ENCODE measurements at regions not wholly inside any gene's neighbourhood (a gene's known extent, or its start where the extent isn't known, plus 50 kb on each side); places are given as distances from the start of the nearest gene placed in this dataset.

GRCh38 chr5:143581649-143582048, 178.2 kb upstream of the NR3C1 start:
- WGBS, 2 experiments (ENCODE audit: extremely low coverage in 1 of 2, insufficient coverage in 1 of 2, insufficient read length in 1 of 2, insufficient replicate concordance in 2 of 2, low coverage in 1 of 2, low lambda C conversion rate in 2 of 2, missing lambda C conversion rate in 1 of 2): 100% methylated on average over 2 of the region's 2 CpGs; no CpG with 5 or more reads in 1 of the 2 experiments
- Histone ChIP-seq H2BK12ac (ENCODE audit: low read depth, low read length) (no peak overlapping the region), H3K14ac (ENCODE audit: insufficient read length) (no peak overlapping the region), H3K79me1 (ENCODE audit: low read depth, low read length) (no peaks in the 10 kb centered on the region), H2AK5ac (ENCODE audit: low read depth, low read length) (no peak overlapping the region), H3K23ac (ENCODE audit: insufficient read length) (no peak overlapping the region), H3K9ac (replicated peaks in 1 of 4; ENCODE audit: extremely low read depth in 1 of 4, low read depth in 3 of 4, low read length in 3 of 4) (no peak overlapping the region), H3K27ac (ENCODE audit: low read depth, low read length) (no peak overlapping the region), H3K18ac (ENCODE audit: extremely low read depth, low read length) (no peak overlapping the region), H3K4me3 (ENCODE audit: extremely low read depth in 1 of 4, insufficient read depth in 2 of 4, low read depth in 3 of 4, low read length in 4 of 4) (no peak overlapping the region), H3K56ac (replicated peaks; ENCODE audit: insufficient read length, low read depth, low read length) (no peak overlapping the region), H4K91ac (replicated peaks; ENCODE audit: insufficient read length, low read length) (no peak overlapping the region), H3K4me2 (ENCODE audit: insufficient read depth in 1 of 2, low read depth in 2 of 2, low read length in 2 of 2) (no peak overlapping the region), H3K9me3 (ENCODE audit: insufficient read depth in 2 of 2, low read depth in 1 of 2, low read length in 1 of 2) (no peaks in the 10 kb centered on the region), H3K4ac (replicated peaks; ENCODE audit: insufficient read length, low read depth, low read length) (no peak overlapping the region), H4K20me1 (replicated peaks in 1 of 2; ENCODE audit: control insufficient read depth in 1 of 2, insufficient read depth in 2 of 2, low read length in 2 of 2) (no peaks in the 10 kb centered on the region), H3K79me2 (ENCODE audit: control insufficient read depth in 1 of 2, insufficient read depth in 2 of 2, low read length in 2 of 2) (no peaks in the 10 kb centered on the region), H2BK20ac (ENCODE audit: low read length) (no peak overlapping the region), H2BK5ac (ENCODE audit: low read depth, low read length) (no peak overlapping the region), H4K5ac (ENCODE audit: insufficient read length, low read depth, low read length) (no peak overlapping the region), H3K36me3 (ENCODE audit: control insufficient read depth in 2 of 4, insufficient read depth in 4 of 4, low read length in 3 of 4) (no peaks in the 10 kb centered on the region), H2BK120ac (replicated peaks; ENCODE audit: low read depth, low read length) (no peak overlapping the region), H2AFZ (ENCODE audit: low read length) (no peak overlapping the region), H3K4me1 (replicated peaks in 1 of 4; ENCODE audit: control insufficient read depth in 3 of 4, insufficient read depth in 4 of 4, low read length in 3 of 4) (peaks cover 0 to 3% (median 0%) of the 10 kb centered on the region in 4 experiments; a peak in 1 of 7 replicates), H3K23me2 (ENCODE audit: low read depth, low read length) (no peaks in the 10 kb centered on the region; the same call in 1 of the 2 replicates), H4K8ac (ENCODE audit: extremely low read depth, insufficient read depth, low read length) (no peak overlapping the region), H3K27me3 (replicated peaks in 1 of 4; ENCODE audit: control insufficient read depth in 3 of 4, extremely low read depth in 1 of 4, insufficient read depth in 3 of 4, low read length in 3 of 4) (no peaks in the 10 kb centered on the region), H2BK15ac (ENCODE audit: low read length) (no peak overlapping the region)
- FAIRE-seq: no peak
- POLR2A ChIA-PET (ENCODE audit: partially characterized antibody): interaction anchor here (1.2 kb wide), 1 partner anchor 22 kb away, joined by 3 read pairs; no protein-coding TSS in a partner anchor
- no peak for DNase-seq (ENCODE audit: low read depth in 1 of 2, low spot score in 2 of 2)
- CTCF ChIA-PET (ENCODE audit: partially characterized antibody): interaction anchor here (0.6 to 1.2 kb wide), 2 partner anchors 25 to 560 kb away, joined by 3 read pairs; no protein-coding TSS in a partner anchor
- TF ChIP-seq PHF8 (conservative IDR thresholded peaks at IDR 0.05; ENCODE audit: low read depth, low read length) (no peak), SP2 (IDR thresholded peaks at IDR 0.05; ENCODE audit: low read length) (no peak), KDM5A (IDR thresholded peaks at IDR 0.05; ENCODE audit: low read length) (no peak), NRF1 (IDR thresholded peaks at IDR 0.05; ENCODE audit: low read depth, low read length) (no peak)
